NCI-H1436 treated with DMSO at 0.1 percent for 48 hours (cell line): ENCODE measurements at regions not wholly inside any gene's neighbourhood (a gene's known extent, or its start where the extent isn't known, plus 50 kb on each side); places are given as distances from the start of the nearest gene placed in this dataset.

Experiments
- DNase-seq: peaks from one replicate; lab custom pipeline; 2025; lab: John Stamatoyannopoulos, UW

DNA sequence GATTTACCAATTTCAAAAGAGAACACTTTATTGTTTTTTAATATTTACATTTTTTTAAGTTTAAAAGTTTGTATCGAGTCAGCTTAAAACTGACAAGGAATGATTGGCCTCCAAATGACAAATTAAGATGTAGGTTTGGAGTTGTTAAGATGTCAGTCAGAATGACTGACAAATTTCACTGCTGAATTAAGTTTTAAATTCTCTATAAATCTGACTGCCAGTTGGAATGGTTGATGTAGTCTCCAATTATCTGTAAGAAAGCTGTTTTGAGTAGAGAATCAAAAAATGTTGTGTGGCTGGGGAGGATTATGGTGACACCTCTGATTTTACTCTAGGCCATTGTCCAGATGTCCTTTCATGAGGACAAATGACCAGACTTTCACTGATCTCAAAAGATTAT lies 165.3 kb upstream of the CDH20 start:
- no peak for DNase-seq

- DNase-seq: no peak
These were observed 163.8 kb upstream of the CDH20 start for GRCh38 chr18:61169386-61169785.

GRCh38 chr18:61172624-61173023 lies 160.6 kb upstream of the CDH20 start:
- DNase-seq: no peak

DNA sequence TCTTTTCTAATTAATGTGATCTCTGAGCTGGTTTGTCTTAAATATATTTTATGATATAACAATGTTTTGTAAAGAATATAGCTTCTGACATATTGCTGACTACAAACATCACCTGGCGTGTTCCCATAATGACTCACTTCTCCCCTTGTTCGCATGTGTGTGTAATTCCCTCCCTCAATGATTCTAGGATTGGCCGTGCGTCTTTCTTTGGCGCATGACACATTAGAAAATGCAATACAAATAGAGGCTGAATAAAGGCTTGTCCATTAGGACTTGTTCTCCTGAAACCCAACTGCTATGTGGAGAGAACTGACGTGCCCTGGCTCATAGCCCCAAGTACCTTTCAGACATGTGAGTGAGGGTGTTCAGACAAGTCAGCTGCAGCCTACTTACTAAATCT lies 159.7 kb upstream of the CDH20 start:
- no peak for DNase-seq

GRCh38 chr18:61183798-61184197 lies 149.4 kb upstream of the CDH20 start:
- DNase-seq: no peak

GRCh38 chr18:61187971-61188370 lies 145.3 kb upstream of the CDH20 start:
- no peak for DNase-seq

DNA sequence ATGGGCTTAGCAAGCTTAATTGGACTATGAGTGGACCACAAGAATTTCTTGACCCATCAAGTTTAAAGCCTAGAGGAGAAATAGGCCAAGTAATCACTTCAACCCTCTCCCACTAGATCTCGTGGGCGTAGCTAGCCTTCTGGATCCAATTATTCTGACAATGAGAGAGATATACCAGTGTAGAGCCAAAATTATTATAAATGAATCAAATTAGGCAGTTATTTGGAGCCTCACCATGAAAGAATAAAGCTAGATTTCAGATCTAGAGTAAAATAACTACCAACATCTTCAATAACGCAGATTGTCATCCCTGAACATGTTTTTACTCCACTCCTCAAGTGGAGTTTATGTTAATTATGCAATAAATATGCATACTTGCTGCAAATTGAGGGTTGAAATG lies 143.9 kb upstream of the CDH20 start:
- DNase-seq: no peak

- no peak for DNase-seq
These were observed 138.5 kb upstream of the CDH20 start for GRCh38 chr18:61194726-61195125.

GRCh38 chr18:61196750-61197149 lies 136.5 kb upstream of the CDH20 start:
- DNase-seq: no peak

DNA sequence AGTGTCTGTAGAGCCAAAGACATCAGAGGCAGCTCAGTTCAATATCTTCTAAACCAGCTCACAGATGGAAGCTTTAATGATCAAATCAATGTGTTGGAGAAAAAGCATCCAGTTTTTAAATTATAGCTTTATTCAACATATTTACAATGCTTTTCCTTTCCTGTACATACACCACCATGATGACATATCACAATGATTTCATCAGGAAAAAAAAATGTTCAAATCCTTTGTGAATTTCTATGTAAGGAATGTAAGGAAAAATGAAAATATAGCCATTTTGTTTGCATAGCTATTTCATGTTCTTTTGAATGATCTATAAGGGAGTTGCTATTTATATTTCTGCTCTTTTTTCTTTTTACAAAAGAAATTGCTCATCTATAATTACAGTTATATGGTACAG lies 134.7 kb upstream of the CDH20 start:
- no peak for DNase-seq

- DNase-seq: no peak
These were observed 133.9 kb upstream of the CDH20 start for GRCh38 chr18:61199171-61199848.

- no peak for DNase-seq
These were observed 131.7 kb upstream of the CDH20 start for GRCh38 chr18:61201511-61201910.

GRCh38 chr18:61203151-61203550 lies 130.1 kb upstream of the CDH20 start:
- DNase-seq: no peak

DNA sequence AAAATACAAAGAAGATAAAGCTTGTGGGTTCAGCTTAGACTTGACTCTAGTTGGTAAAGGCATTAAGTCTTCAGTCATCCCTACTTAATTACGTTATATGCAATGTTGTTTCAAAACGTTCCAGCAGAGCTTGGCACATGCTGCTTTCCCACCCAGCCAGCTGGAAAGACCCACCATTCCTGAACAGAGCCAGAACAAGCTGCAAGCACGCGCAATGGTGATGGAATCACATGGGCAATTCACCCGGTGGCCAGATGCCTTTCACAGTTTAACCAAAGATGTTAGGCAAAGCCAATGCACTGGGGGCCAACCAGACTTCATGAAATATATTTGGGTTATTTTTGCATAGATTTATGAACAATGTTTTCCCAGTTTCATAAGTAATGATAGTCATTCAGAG lies 123.4 kb upstream of the CDH20 start:
- no peak for DNase-seq

- DNase-seq: no peak
These were observed 117.2 kb upstream of the CDH20 start for GRCh38 chr18:61216051-61216450.

- no peak for DNase-seq
These were observed 111.0 kb upstream of the CDH20 start for GRCh38 chr18:61222206-61222605.

GRCh38 chr18:61225336-61225735 lies 107.9 kb upstream of the CDH20 start:
- no peak for DNase-seq

DNA sequence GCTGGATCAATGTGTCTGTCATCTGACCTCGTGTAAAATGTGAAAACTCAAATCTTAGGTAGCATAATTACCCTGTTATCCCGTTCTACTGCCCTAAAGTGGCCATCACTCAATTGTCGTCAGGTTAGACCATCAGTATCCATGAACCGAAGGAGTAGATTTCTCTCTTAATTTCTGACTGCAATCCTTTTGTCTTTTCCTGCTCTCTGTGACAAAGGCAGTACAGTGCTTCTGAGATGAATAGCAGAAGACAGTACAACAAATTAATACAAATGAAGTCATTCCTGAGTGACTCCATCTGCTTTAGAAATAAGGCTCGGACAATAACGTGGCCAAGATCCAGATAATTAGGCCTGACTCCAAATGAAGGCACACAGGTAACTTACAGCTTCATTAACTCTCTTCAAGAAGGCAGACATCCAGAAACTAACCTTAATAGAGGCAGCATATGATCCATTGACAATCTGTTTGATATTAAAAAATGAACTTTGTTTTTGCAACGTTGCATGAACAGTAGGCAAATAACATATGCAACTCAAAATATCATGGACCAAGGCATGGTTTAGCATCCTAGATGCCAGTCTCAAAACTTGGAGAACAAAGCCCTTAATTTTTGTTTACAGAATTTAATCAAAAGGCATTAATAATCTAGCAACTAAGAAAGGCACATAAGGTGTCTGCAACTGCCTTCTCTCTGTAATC lies 96.7 kb upstream of the CDH20 start:
- DNase-seq: no peak

GRCh38 chr18:61237529-61237928 lies 95.7 kb upstream of the CDH20 start:
- DNase-seq: no peak

DNA sequence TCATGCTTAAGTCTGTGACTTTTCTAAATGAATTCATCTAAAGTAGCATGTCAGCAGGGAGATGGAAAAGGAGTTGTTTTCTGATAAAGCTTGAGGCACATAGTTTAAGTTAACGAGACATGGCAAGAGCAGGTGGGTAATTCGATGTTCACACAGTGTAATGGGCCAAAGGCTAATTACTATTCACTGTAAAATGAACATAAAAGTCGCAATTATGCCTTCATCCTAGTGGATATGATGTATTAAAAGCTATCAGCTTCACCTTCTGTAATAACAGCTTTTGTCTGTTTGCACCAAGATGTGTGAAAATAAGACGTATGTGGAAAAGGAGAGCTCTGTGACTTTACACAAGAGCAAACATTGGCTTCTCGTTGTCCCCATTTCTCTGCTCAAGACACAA lies 94.2 kb upstream of the CDH20 start:
- DNase-seq: peak; percentile 41

GRCh38 chr18:61241260-61241853 lies 91.9 kb upstream of the CDH20 start:
- no peak for DNase-seq

DNA sequence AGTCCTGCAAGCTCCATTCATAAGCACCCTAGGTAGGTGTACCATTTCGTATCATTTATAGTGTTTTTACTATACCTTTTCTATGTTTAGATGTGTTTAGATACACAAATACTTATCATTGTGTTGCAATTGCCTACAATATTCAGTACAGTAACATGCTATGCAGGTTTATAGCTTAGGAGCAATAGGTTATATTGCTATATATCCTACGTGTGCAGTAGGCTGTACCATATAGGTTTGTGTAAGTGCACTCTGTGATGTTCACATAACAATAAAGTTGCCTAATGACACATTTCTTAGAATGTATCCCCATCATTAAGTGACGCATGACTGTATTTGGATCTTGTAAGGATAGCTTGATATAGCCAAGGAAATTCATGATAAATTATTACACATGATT lies 88.6 kb upstream of the CDH20 start:
- DNase-seq: no peak

- no peak for DNase-seq
These were observed 88.0 kb upstream of the CDH20 start for GRCh38 chr18:61245276-61245675.

GRCh38 chr18:61248589-61248988 lies 84.6 kb upstream of the CDH20 start:
- no peak for DNase-seq
